ENCODE measurements at regions not wholly inside any gene's neighbourhood (a gene's known extent, or its start where the extent isn't known, plus 50 kb on each side); places are given as distances from the start of the nearest gene placed in this dataset.

GRCh38 chr7:93758631-93759030 lies 131.9 kb downstream of the TFPI2 start:
- Histone ChIP-seq H3K9me3 (no peaks in the 10 kb centered on the region), H3K27ac (no peak overlapping the region), H3K27me3 (no peaks in the 10 kb centered on the region), H3K36me3 (no peaks in the 10 kb centered on the region), H3K4me1 (no peaks in the 10 kb centered on the region), H3K4me3 (no peak overlapping the region)
- in situ Hi-C loops (cut with MboI; ENCODE audit: low pct_ligation_motif_present in 1 of 4, low pct_unique_long_range_greater_than_20kb in 1 of 4, low sequenced_read_pairs in 3 of 4) (no loop called here), intact Hi-C loops (cut with DNase I; ENCODE audit: low total_unique reads) (no loop called here)
- no peak for TF ChIP-seq EP300 (IDR thresholded peaks at IDR 0.05; ENCODE audit: low read depth)
- no peak for TF ChIP-seq POLR2A (IDR thresholded peaks at IDR 0.05)
- TF ChIP-seq CTCF (IDR thresholded peaks at IDR 0.05), result no peak
- TF ChIP-seq POLR2AphosphoS5 (IDR thresholded peaks at IDR 0.05), result no peak
- DNase-seq, result no peak

GRCh38 chr7:93757426-93757825 lies 133.1 kb downstream of the TFPI2 start:
- Histone ChIP-seq H3K4me1 (no peaks in the 10 kb centered on the region), H3K9me3 (no peaks in the 10 kb centered on the region), H3K27me3 (no peaks in the 10 kb centered on the region), H3K27ac (no peak overlapping the region), H3K4me3 (no peak overlapping the region), H3K36me3 (no peaks in the 10 kb centered on the region)
- DNase-seq, result no peak
- in situ Hi-C loops (cut with MboI; ENCODE audit: low pct_ligation_motif_present in 1 of 4, low pct_unique_long_range_greater_than_20kb in 1 of 4, low sequenced_read_pairs in 3 of 4) (no loop called here), intact Hi-C loops (cut with DNase I; ENCODE audit: low total_unique reads) (no loop called here)
- WGBS, 2 donors (ENCODE audit: low coverage in 1 of 2), result 77 to 83% methylated on average over 2 of the region's 2 CpGs
- TF ChIP-seq CTCF (IDR thresholded peaks at IDR 0.05) (no peak), POLR2AphosphoS5 (IDR thresholded peaks at IDR 0.05) (no peak), EP300 (IDR thresholded peaks at IDR 0.05; ENCODE audit: low read depth) (no peak), POLR2A (IDR thresholded peaks at IDR 0.05) (no peak)

GRCh38 chr7:93756890-93757289 lies 133.7 kb downstream of the TFPI2 start:
- no peaks in the 10 kb centered on the region for H3K4me1 ChIP-seq
- 73 to 75% methylated on average over 2 of the region's 2 CpGs for WGBS, 2 donors (ENCODE audit: low coverage in 1 of 2)
- H3K9me3 ChIP-seq, result no peaks in the 10 kb centered on the region
- no peak for TF ChIP-seq POLR2A (IDR thresholded peaks at IDR 0.05)
- TF ChIP-seq POLR2AphosphoS5 (IDR thresholded peaks at IDR 0.05), result no peak
- no peak for TF ChIP-seq CTCF (IDR thresholded peaks at IDR 0.05)
- no peak for TF ChIP-seq EP300 (IDR thresholded peaks at IDR 0.05; ENCODE audit: low read depth)
- H3K4me3 ChIP-seq, result no peak overlapping the region
- no peak for DNase-seq
- intact Hi-C loops (cut with DNase I; ENCODE audit: low total_unique reads), result no loop called here
- in situ Hi-C loops (cut with MboI; ENCODE audit: low pct_ligation_motif_present in 1 of 4, low pct_unique_long_range_greater_than_20kb in 1 of 4, low sequenced_read_pairs in 3 of 4), result no loop called here
- H3K27ac ChIP-seq, result no peak overlapping the region
- no peaks in the 10 kb centered on the region for H3K27me3 ChIP-seq
- H3K36me3 ChIP-seq, result no peaks in the 10 kb centered on the region

- no peaks in the 10 kb centered on the region for H3K4me1 ChIP-seq
- 71 to 76% methylated on average over 1 of the region's 1 CpG for WGBS, 2 donors (ENCODE audit: low coverage in 1 of 2)
- intact Hi-C loops (cut with DNase I; ENCODE audit: low total_unique reads) (no loop called here), in situ Hi-C loops (cut with MboI; ENCODE audit: low pct_ligation_motif_present in 1 of 4, low pct_unique_long_range_greater_than_20kb in 1 of 4, low sequenced_read_pairs in 3 of 4) (no loop called here)
- TF ChIP-seq CTCF (IDR thresholded peaks at IDR 0.05) (no peak), POLR2A (IDR thresholded peaks at IDR 0.05) (no peak), EP300 (IDR thresholded peaks at IDR 0.05; ENCODE audit: low read depth) (no peak), POLR2AphosphoS5 (IDR thresholded peaks at IDR 0.05) (no peak)
- no peak for DNase-seq
- H3K9me3 ChIP-seq, result no peaks in the 10 kb centered on the region
- H3K4me3 ChIP-seq, result no peak overlapping the region
- H3K27ac ChIP-seq, result no peak overlapping the region
- no peaks in the 10 kb centered on the region for H3K27me3 ChIP-seq
- no peaks in the 10 kb centered on the region for H3K36me3 ChIP-seq
These were observed 139.1 kb downstream of the TFPI2 start for GRCh38 chr7:93751421-93751820.
